Activated naive CD8-positive, alpha-beta T cell (primary cell): ENCODE measurements at regions not wholly inside any gene's neighbourhood (a gene's known extent, or its start where the extent isn't known, plus 50 kb on each side); places are given as distances from the start of the nearest gene placed in this dataset.
"Not testable (repeated sequence)": the region's sequence is repeated elsewhere in the genome, so short reads cannot be mapped to it uniquely, and the experiment has no call there.

Experiments used
- H3K27ac Mint-ChIP-seq: one replicate; pipeline ENCODE4 v1.8.0; 2021; ENCODE audit warnings: mixed read lengths
- H3K27me3 Mint-ChIP-seq: one replicate; pipeline ENCODE4 v1.8.0; 2021; ENCODE audit warnings: mixed read lengths
- H3K36me3 Mint-ChIP-seq: one replicate; pipeline ENCODE4 v1.8.0; 2021; ENCODE audit warnings: mixed read lengths
- H3K4me1 Mint-ChIP-seq: one replicate; pipeline ENCODE4 v1.8.0; 2021; ENCODE audit warnings: low read depth, mixed read lengths
- H3K4me3 Mint-ChIP-seq: one replicate; pipeline ENCODE4 v1.8.0; 2021; ENCODE audit warnings: mild to moderate bottlenecking, mixed read lengths
- H3K9me3 Mint-ChIP-seq: one replicate; pipeline ENCODE4 v1.8.0; 2021; ENCODE audit warnings: low read depth, mixed read lengths

- peaks cover 4% of the 10 kb centered on the region for H3K27me3 Mint-ChIP-seq
- H3K36me3 Mint-ChIP-seq, result peaks cover 3% of the 10 kb centered on the region
- no peak overlapping the region for H3K4me3 Mint-ChIP-seq
- no peak overlapping the region for H3K27ac Mint-ChIP-seq
- H3K4me1 Mint-ChIP-seq, result peaks cover 8% of the 10 kb centered on the region
- H3K9me3 Mint-ChIP-seq, result no peaks in the 10 kb centered on the region
These were observed 101.5 kb upstream of the PRSS1 start for GRCh38 chr7:142647749-142648148.

- H3K4me3 Mint-ChIP-seq, result peak overlapping the region; percentile 52
- no peak overlapping the region for H3K27ac Mint-ChIP-seq
- H3K9me3 Mint-ChIP-seq, result no peaks in the 10 kb centered on the region
- peaks cover 4% of the 10 kb centered on the region for H3K27me3 Mint-ChIP-seq
- H3K4me1 Mint-ChIP-seq, result peaks cover 10% of the 10 kb centered on the region
- H3K36me3 Mint-ChIP-seq, result peaks cover under 1% of the 10 kb centered on the region
These were observed 102.7 kb upstream of the PRSS1 start for GRCh38 chr7:142646386-142647140.

- Mint-ChIP-seq H3K4me1 (peaks cover 10% of the 10 kb centered on the region), H3K4me3 (peak overlapping the region; percentile 52), H3K27me3 (peaks cover 4% of the 10 kb centered on the region), H3K36me3 (no peaks in the 10 kb centered on the region), H3K9me3 (no peaks in the 10 kb centered on the region), H3K27ac (no peak overlapping the region)
These were observed 103.5 kb upstream of the PRSS1 start for GRCh38 chr7:142645777-142646176.

- Mint-ChIP-seq H3K4me3 (no peak overlapping the region), H3K27me3 (peaks cover 4% of the 10 kb centered on the region), H3K27ac (no peak overlapping the region), H3K9me3 (no peaks in the 10 kb centered on the region), H3K36me3 (no peaks in the 10 kb centered on the region), H3K4me1 (peaks cover 13% of the 10 kb centered on the region)
These were observed 107.0 kb upstream of the PRSS1 start for GRCh38 chr7:142642316-142642715.

- not testable (repeated sequence) for H3K4me3 Mint-ChIP-seq, H3K27me3 Mint-ChIP-seq, H3K36me3 Mint-ChIP-seq, H3K9me3 Mint-ChIP-seq
- Mint-ChIP-seq H3K27ac (peak overlapping the region; percentile 22), H3K4me1 (peaks cover 16% of the 10 kb centered on the region)
These were observed 108.0 kb upstream of the PRSS1 start for GRCh38 chr7:142641252-142641651.

- Mint-ChIP-seq H3K4me3 (peak overlapping the region; percentile 47), H3K4me1 (peaks cover 10% of the 10 kb centered on the region), H3K36me3 (no peaks in the 10 kb centered on the region), H3K27ac (no peak overlapping the region), H3K9me3 (no peaks in the 10 kb centered on the region), H3K27me3 (peaks cover 2% of the 10 kb centered on the region)
These were observed 110.7 kb upstream of the PRSS1 start for GRCh38 chr7:142638581-142638980.

GRCh38 chr7:142637240-142637639 is 112.0 kb upstream of the PRSS1 start:
- Mint-ChIP-seq H3K4me3 (peak overlapping the region; percentile 93), H3K9me3 (no peaks in the 10 kb centered on the region), H3K4me1 (peaks cover 13% of the 10 kb centered on the region), H3K27ac (peak overlapping the region; percentile 99), H3K27me3 (peaks cover 1% of the 10 kb centered on the region), H3K36me3 (no peaks in the 10 kb centered on the region)

GRCh38 chr7:142636751-142637150 is 112.5 kb upstream of the PRSS1 start:
- H3K27me3 Mint-ChIP-seq, result peaks cover 1% of the 10 kb centered on the region
- peaks cover 14% of the 10 kb centered on the region for H3K4me1 Mint-ChIP-seq
- no peaks in the 10 kb centered on the region for H3K9me3 Mint-ChIP-seq
- peak overlapping the region; percentile 99 for H3K27ac Mint-ChIP-seq
- peak overlapping the region; percentile 93 for H3K4me3 Mint-ChIP-seq
- no peaks in the 10 kb centered on the region for H3K36me3 Mint-ChIP-seq

GRCh38 chr7:142636107-142636506 is 113.2 kb upstream of the PRSS1 start:
- Mint-ChIP-seq H3K27ac (peak overlapping the region; percentile 34), H3K4me1 (peaks cover 14% of the 10 kb centered on the region), H3K4me3 (peak overlapping the region; percentile 35)
- H3K27me3 Mint-ChIP-seq, H3K9me3 Mint-ChIP-seq, H3K36me3 Mint-ChIP-seq: not testable (repeated sequence)

- Mint-ChIP-seq H3K4me3 (no peak overlapping the region), H3K4me1 (peaks cover 14% of the 10 kb centered on the region), H3K27me3 (peaks cover 1% of the 10 kb centered on the region), H3K36me3 (no peaks in the 10 kb centered on the region), H3K9me3 (no peaks in the 10 kb centered on the region), H3K27ac (no peak overlapping the region)
These were observed 116.8 kb upstream of the PRSS1 start for GRCh38 chr7:142632271-142633134.

GRCh38 chr7:142629588-142630260 is 119.5 kb upstream of the PRSS1 start:
- Mint-ChIP-seq H3K36me3 (no peaks in the 10 kb centered on the region), H3K4me3 (no peak overlapping the region), H3K27ac (no peak overlapping the region), H3K27me3 (peaks cover 1% of the 10 kb centered on the region), H3K9me3 (no peaks in the 10 kb centered on the region), H3K4me1 (peaks cover 7% of the 10 kb centered on the region)

- Mint-ChIP-seq H3K9me3 (no peaks in the 10 kb centered on the region), H3K27ac (no peak overlapping the region), H3K36me3 (no peaks in the 10 kb centered on the region), H3K4me1 (peaks cover 7% of the 10 kb centered on the region), H3K4me3 (no peak overlapping the region), H3K27me3 (peaks cover 1% of the 10 kb centered on the region)
These were observed 120.3 kb upstream of the PRSS1 start for GRCh38 chr7:142628945-142629344.

GRCh38 chr7:142627223-142627622 is 122.0 kb upstream of the PRSS1 start:
- H3K9me3 Mint-ChIP-seq, H3K4me1 Mint-ChIP-seq, H3K36me3 Mint-ChIP-seq, H3K27me3 Mint-ChIP-seq: not testable (repeated sequence)
- peak overlapping the region; percentile 46 for H3K27ac Mint-ChIP-seq
- H3K4me3 Mint-ChIP-seq, result peak overlapping the region; percentile 80

- Mint-ChIP-seq H3K4me1 (no peaks in the 10 kb centered on the region), H3K27me3 (no peaks in the 10 kb centered on the region), H3K27ac (peak overlapping the region; percentile 46), H3K4me3 (peak overlapping the region; percentile 80), H3K9me3 (no peaks in the 10 kb centered on the region), H3K36me3 (no peaks in the 10 kb centered on the region)
These were observed 122.7 kb upstream of the PRSS1 start for GRCh38 chr7:142626420-142627035.

- not testable (repeated sequence) for H3K9me3 Mint-ChIP-seq, H3K36me3 Mint-ChIP-seq, H3K27me3 Mint-ChIP-seq, H3K4me1 Mint-ChIP-seq, H3K4me3 Mint-ChIP-seq, H3K27ac Mint-ChIP-seq
These were observed 124.1 kb upstream of the PRSS1 start for GRCh38 chr7:142625216-142625615.
